ENCODE measurements at regions not wholly inside any gene's neighbourhood (a gene's known extent, or its start where the extent isn't known, plus 50 kb on each side); places are given as distances from the start of the nearest gene placed in this dataset.

GRCh38 chr1:118786454-118787155 lies 201.5 kb downstream of the TBX15 start:
- H3K27ac Mint-ChIP-seq (ENCODE audit: unreplicated experiment) = no peak overlapping the region
- Histone ChIP-seq H3K27ac (ENCODE audit: low read depth, low read length) (no peak overlapping the region), H3K36me3 (ENCODE audit: insufficient read depth, low read length) (no peaks in the 10 kb centered on the region), H2AFZ (ENCODE audit: low read depth, low read length) (no peak overlapping the region), H3K27me3 (ENCODE audit: insufficient read depth, low read length) (no peaks in the 10 kb centered on the region), H3K79me2 (ENCODE audit: insufficient read depth, low read length) (no peaks in the 10 kb centered on the region), H3K4me3 (ENCODE audit: insufficient read depth, low read depth, low read length) (no peak overlapping the region), H3K9ac (ENCODE audit: low read length) (no peak overlapping the region), H3K4me1 (ENCODE audit: insufficient read depth, low read length) (no peaks in the 10 kb centered on the region), H3K9me3 (ENCODE audit: insufficient read depth, low read depth, low read length) (no peaks in the 10 kb centered on the region), H4K20me1 (ENCODE audit: insufficient read depth, low read length) (no peaks in the 10 kb centered on the region), H3K4me2 (ENCODE audit: low read length) (no peak overlapping the region)
- H3K4me3 Mint-ChIP-seq (ENCODE audit: unreplicated experiment) = no peak overlapping the region
- peaks cover 15% of the 10 kb centered on the region for H3K4me1 Mint-ChIP-seq (ENCODE audit: low read depth, unreplicated experiment)
- TF ChIP-seq EZH2 (IDR thresholded peaks at IDR 0.05; ENCODE audit: insufficient read depth, low read length) = no peak
- TF ChIP-seq CTCF (IDR thresholded peaks at IDR 0.05; ENCODE audit: insufficient read depth, low read depth, low read length) = no peak
- DNase-seq (ENCODE audit: low read depth) = no peak
- H3K9me3 Mint-ChIP-seq (ENCODE audit: unreplicated experiment) = peaks cover 6% of the 10 kb centered on the region
- no peaks in the 10 kb centered on the region for H3K36me3 Mint-ChIP-seq (ENCODE audit: low read depth, unreplicated experiment)
- no peaks in the 10 kb centered on the region for H3K27me3 Mint-ChIP-seq (ENCODE audit: low read depth, unreplicated experiment)
- no peak for FAIRE-seq

GRCh38 chr1:118785246-118785645 lies 202.9 kb downstream of the TBX15 start:
- TF ChIP-seq CTCF (IDR thresholded peaks at IDR 0.05; ENCODE audit: insufficient read depth, low read depth, low read length) = no peak
- no peak for TF ChIP-seq EZH2 (IDR thresholded peaks at IDR 0.05; ENCODE audit: insufficient read depth, low read length)
- Histone ChIP-seq H3K9me3 (ENCODE audit: insufficient read depth, low read depth, low read length) (no peaks in the 10 kb centered on the region), H3K27ac (ENCODE audit: low read depth, low read length) (no peak overlapping the region), H3K4me1 (ENCODE audit: insufficient read depth, low read length) (no peaks in the 10 kb centered on the region), H3K36me3 (ENCODE audit: insufficient read depth, low read length) (no peaks in the 10 kb centered on the region), H4K20me1 (ENCODE audit: insufficient read depth, low read length) (no peaks in the 10 kb centered on the region), H3K4me2 (ENCODE audit: low read length) (no peak overlapping the region), H2AFZ (ENCODE audit: low read depth, low read length) (no peak overlapping the region), H3K27me3 (ENCODE audit: insufficient read depth, low read length) (no peaks in the 10 kb centered on the region), H3K4me3 (ENCODE audit: insufficient read depth, low read depth, low read length) (no peak overlapping the region), H3K9ac (ENCODE audit: low read length) (no peak overlapping the region), H3K79me2 (ENCODE audit: insufficient read depth, low read length) (no peaks in the 10 kb centered on the region)
- no peak overlapping the region for H3K27ac Mint-ChIP-seq (ENCODE audit: unreplicated experiment)
- no peaks in the 10 kb centered on the region for H3K27me3 Mint-ChIP-seq (ENCODE audit: low read depth, unreplicated experiment)
- H3K4me3 Mint-ChIP-seq (ENCODE audit: unreplicated experiment) = no peak overlapping the region
- FAIRE-seq (no peak), DNase-seq (ENCODE audit: low read depth) (peak; percentile 0)
- H3K9me3 Mint-ChIP-seq (ENCODE audit: unreplicated experiment) = no peaks in the 10 kb centered on the region
- H3K4me1 Mint-ChIP-seq (ENCODE audit: low read depth, unreplicated experiment) = peaks cover 15% of the 10 kb centered on the region
- peaks cover 1% of the 10 kb centered on the region for H3K36me3 Mint-ChIP-seq (ENCODE audit: low read depth, unreplicated experiment)

GRCh38 chr1:118783095-118783758 lies 204.9 kb downstream of the TBX15 start:
- Histone ChIP-seq H3K9me3 (ENCODE audit: insufficient read depth, low read depth, low read length) (no peaks in the 10 kb centered on the region), H3K27ac (ENCODE audit: low read depth, low read length) (no peak overlapping the region), H3K4me1 (ENCODE audit: insufficient read depth, low read length) (no peaks in the 10 kb centered on the region), H3K36me3 (ENCODE audit: insufficient read depth, low read length) (no peaks in the 10 kb centered on the region), H2AFZ (ENCODE audit: low read depth, low read length) (no peak overlapping the region), H3K4me3 (ENCODE audit: insufficient read depth, low read depth, low read length) (no peak overlapping the region), H3K79me2 (ENCODE audit: insufficient read depth, low read length) (no peaks in the 10 kb centered on the region), H3K27me3 (ENCODE audit: insufficient read depth, low read length) (no peaks in the 10 kb centered on the region), H4K20me1 (ENCODE audit: insufficient read depth, low read length) (no peaks in the 10 kb centered on the region), H3K9ac (ENCODE audit: low read length) (no peak overlapping the region), H3K4me2 (ENCODE audit: low read length) (no peak overlapping the region)
- TF ChIP-seq EZH2 (IDR thresholded peaks at IDR 0.05; ENCODE audit: insufficient read depth, low read length) (no peak), CTCF (IDR thresholded peaks at IDR 0.05; ENCODE audit: insufficient read depth, low read depth, low read length) (no peak)
- DNase-seq (ENCODE audit: low read depth) = no peak
- Mint-ChIP-seq H3K4me3 (ENCODE audit: unreplicated experiment) (no peak overlapping the region), H3K4me1 (ENCODE audit: low read depth, unreplicated experiment) (peaks cover 15% of the 10 kb centered on the region), H3K36me3 (ENCODE audit: low read depth, unreplicated experiment) (peaks cover 1% of the 10 kb centered on the region), H3K27ac (ENCODE audit: unreplicated experiment) (no peak overlapping the region), H3K27me3 (ENCODE audit: low read depth, unreplicated experiment) (no peaks in the 10 kb centered on the region), H3K9me3 (ENCODE audit: unreplicated experiment) (peaks cover 2% of the 10 kb centered on the region)
- no peak for FAIRE-seq

Data from astrocyte (in vitro differentiated cells and primary cell).